ENCODE measurements at regions not wholly inside any gene's neighbourhood (a gene's known extent, or its start where the extent isn't known, plus 50 kb on each side); places are given as distances from the start of the nearest gene placed in this dataset.

DNA sequence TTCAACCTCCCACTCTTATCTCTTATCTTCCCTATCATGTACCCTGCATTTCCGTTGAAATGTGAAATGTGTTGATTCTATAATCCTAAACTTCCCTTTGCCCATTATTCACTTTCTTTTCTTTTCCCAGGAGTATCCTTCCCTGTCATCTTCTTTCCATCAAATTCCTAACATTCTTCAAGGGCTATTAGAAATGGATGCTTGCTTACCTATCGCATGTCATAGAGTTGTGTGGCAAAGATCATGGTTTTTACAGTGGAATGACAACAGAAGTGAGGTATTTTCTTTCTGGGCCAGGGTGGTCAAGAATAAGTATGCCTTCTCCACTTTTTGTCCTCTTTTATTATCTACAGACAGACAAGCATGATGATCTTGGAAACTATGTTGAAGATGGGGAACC, 124.4 kb upstream of the SLC5A12 start:
- no peak overlapping the region for H3K4me3 ChIP-seq (ENCODE audit: low read length)
- DNase-seq (ENCODE audit: low read depth) = peak; percentile 32
- TF ChIP-seq, protein P1, sequence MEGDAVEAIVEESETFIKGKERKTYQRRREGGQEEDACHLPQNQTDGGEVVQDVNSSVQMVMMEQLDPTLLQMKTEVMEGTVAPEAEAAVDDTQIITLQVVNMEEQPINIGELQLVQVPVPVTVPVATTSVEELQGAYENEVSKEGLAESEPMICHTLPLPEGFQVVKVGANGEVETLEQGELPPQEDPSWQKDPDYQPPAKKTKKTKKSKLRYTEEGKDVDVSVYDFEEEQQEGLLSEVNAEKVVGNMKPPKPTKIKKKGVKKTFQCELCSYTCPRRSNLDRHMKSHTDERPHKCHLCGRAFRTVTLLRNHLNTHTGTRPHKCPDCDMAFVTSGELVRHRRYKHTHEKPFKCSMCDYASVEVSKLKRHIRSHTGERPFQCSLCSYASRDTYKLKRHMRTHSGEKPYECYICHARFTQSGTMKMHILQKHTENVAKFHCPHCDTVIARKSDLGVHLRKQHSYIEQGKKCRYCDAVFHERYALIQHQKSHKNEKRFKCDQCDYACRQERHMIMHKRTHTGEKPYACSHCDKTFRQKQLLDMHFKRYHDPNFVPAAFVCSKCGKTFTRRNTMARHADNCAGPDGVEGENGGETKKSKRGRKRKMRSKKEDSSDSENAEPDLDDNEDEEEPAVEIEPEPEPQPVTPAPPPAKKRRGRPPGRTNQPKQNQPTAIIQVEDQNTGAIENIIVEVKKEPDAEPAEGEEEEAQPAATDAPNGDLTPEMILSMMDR (conservative IDR thresholded peaks at IDR 0.05; ENCODE audit: low read length) = no peak

- no peak overlapping the region for H3K4me3 ChIP-seq (ENCODE audit: low read length)
- TF ChIP-seq, protein P1 (conservative IDR thresholded peaks at IDR 0.05; ENCODE audit: low read length) = no peak
- peak; percentile 69 for DNase-seq (ENCODE audit: low read depth)
These were observed 125.6 kb upstream of the SLC5A12 start for GRCh38 chr11:26847459-26847858.

DNA sequence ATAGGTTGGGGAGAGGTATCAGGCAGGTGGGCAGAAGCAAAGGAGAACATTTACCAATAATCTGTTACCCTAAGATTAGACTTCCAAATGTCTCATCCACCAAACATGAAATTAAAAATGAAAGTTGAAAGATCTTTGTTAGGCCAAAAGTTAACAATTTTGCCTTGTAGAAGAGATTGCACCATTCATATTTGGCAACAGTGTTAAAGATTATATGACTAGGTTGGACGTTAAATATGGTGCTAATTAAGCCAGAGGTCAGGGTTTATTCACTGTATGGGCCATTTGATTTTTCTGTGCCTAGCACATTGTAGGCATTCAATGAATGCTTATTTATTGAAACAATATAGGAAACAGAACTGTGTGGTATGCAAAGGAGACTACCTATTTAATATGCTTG, 126.1 kb upstream of the SLC5A12 start:
- TF ChIP-seq, protein P1 (conservative IDR thresholded peaks at IDR 0.05; ENCODE audit: low read length) = no peak

GRCh38 chr11:26849036-26849435, 127.2 kb upstream of the SLC5A12 start:
- TF ChIP-seq, protein P1 (conservative IDR thresholded peaks at IDR 0.05; ENCODE audit: low read length) = no peak
- peak; percentile 61 for DNase-seq (ENCODE audit: low read depth)
- H3K4me3 ChIP-seq (ENCODE audit: low read length) = no peak overlapping the region

More for the DNA sequence above, 126.1 kb upstream of the SLC5A12 start:
- peak; percentile 39 for DNase-seq (ENCODE audit: low read depth)
- H3K4me3 ChIP-seq (ENCODE audit: low read length) = no peak overlapping the region

DNA sequence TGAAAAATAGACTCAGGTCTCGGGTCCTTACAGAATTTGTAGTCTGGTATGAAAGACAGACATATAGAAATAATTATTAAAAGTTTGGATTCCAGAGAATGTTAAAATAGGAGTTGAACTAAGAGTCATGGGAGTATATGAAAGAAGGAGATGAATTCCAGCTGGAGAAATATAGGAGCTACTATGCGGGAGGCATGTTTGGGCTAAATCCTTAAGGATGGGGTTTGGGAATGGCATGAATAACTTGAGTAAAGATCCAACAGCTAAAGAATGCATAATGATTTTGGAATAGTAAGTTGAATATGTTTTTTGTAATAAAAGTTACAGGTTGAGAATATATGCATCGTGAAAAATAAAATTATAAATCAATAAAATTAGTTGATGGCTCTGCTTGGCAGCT, 129.4 kb upstream of the SLC5A12 start:
- H3K4me3 ChIP-seq (ENCODE audit: low read length) = no peak overlapping the region
- TF ChIP-seq, protein P1 (conservative IDR thresholded peaks at IDR 0.05; ENCODE audit: low read length) = no peak
- DNase-seq (ENCODE audit: low read depth) = no peak

DNA sequence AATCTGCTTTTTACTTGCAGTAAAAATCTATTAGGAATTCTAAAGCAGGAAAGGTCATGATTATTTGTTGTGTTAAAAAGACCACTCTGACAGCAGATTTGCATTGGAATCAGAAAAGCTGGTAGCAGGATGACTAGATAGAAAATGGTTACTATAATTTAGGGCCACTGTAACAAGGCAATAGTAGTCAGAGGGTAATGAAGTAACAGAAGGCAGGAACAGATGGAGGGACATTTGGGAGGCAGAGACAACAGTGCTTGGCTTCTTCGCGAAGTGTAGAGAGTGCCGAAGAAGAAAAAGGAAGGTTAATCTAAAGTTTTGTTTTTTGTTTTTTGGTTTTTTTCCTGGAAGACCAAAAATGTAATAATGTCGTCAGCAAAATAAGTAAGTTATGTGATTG, 129.8 kb upstream of the SLC5A12 start:
- no peak for DNase-seq (ENCODE audit: low read depth)
- TF ChIP-seq, protein P1 (conservative IDR thresholded peaks at IDR 0.05; ENCODE audit: low read length) = no peak
- no peak overlapping the region for H3K4me3 ChIP-seq (ENCODE audit: low read length)

DNA sequence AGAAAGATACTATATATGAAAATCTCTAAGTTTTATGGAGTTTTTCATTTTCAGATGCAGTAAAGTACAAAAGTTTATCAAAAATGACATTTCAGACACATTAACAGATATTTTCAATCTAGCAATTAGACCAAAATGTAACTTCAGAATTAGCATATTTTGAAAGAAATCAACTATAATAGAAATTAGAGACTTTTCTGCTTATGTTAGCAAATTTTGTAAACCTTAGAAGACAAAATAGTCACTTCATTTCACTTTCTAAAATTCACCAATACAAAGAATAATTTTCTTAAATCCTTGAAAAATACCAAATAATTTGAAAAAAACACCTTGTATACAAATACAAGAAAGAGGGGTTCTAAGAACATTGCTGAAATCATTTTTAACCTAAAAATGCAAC, 135.8 kb upstream of the FIBIN start:
- no peak for DNase-seq (ENCODE audit: low read depth)
- TF ChIP-seq, protein P1 (conservative IDR thresholded peaks at IDR 0.05; ENCODE audit: low read length) = no peak
- no peak overlapping the region for H3K4me3 ChIP-seq (ENCODE audit: low read length)

All from AG10803 (cell line).